Breast epithelium (tissue), 3 donors: ENCODE measurements at regions not wholly inside any gene's neighbourhood (a gene's known extent, or its start where the extent isn't known, plus 50 kb on each side); places are given as distances from the start of the nearest gene placed in this dataset.

Experiments
- POLR2A ChIP-seq: fragments of 450-650 bp; IDR thresholded peaks from one replicate; pipeline ENCODE4 v1.6.1; 2016; ENCODE audit warnings: antibody characterized with exemption, mild to moderate bottlenecking, moderate library complexity
- POLR2AphosphoS5 ChIP-seq, 3 donors: sonication (generic); formaldehyde crosslinking; IDR thresholded peaks; one replicate each; pipeline ENCODE4 v1.6.1; 2017; ENCODE audit warnings: antibody characterized with exemption in 3 of 3
- TF ChIP-seq, protein P1 (sequence below), 3 donors: fragments of 450-650 bp; IDR thresholded peaks; one replicate each; pipeline ENCODE4 v1.5.1; 2016 to 2017; ENCODE audit warnings: antibody characterized with exemption in 3 of 3, mild to moderate bottlenecking in 3 of 3, moderate library complexity in 3 of 3

DNA sequence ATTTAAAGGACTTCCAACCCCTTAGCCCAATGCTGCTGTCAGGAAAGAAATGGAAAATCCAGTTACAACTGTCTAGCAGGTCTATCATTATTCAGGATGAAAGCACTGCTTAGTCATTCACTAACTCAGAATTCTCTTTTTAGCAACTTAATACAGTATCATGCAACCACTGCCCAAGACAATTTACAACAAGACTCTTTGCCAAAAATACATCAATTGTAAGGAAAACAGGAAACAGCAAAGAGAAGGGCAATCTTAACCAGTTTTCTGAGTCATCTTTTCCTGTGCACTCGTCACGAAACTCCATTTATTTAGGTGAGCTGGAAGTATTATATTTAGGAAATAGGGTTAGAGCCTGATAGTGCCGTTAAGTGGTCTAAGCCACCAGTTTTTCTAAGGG is 1197.7 kb upstream of the CITED2 start:
- TF ChIP-seq, protein P1, sequence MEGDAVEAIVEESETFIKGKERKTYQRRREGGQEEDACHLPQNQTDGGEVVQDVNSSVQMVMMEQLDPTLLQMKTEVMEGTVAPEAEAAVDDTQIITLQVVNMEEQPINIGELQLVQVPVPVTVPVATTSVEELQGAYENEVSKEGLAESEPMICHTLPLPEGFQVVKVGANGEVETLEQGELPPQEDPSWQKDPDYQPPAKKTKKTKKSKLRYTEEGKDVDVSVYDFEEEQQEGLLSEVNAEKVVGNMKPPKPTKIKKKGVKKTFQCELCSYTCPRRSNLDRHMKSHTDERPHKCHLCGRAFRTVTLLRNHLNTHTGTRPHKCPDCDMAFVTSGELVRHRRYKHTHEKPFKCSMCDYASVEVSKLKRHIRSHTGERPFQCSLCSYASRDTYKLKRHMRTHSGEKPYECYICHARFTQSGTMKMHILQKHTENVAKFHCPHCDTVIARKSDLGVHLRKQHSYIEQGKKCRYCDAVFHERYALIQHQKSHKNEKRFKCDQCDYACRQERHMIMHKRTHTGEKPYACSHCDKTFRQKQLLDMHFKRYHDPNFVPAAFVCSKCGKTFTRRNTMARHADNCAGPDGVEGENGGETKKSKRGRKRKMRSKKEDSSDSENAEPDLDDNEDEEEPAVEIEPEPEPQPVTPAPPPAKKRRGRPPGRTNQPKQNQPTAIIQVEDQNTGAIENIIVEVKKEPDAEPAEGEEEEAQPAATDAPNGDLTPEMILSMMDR (IDR thresholded peaks at IDR 0.05), result no peak
- TF ChIP-seq POLR2A, result no peak
- no peak for TF ChIP-seq POLR2AphosphoS5 (IDR thresholded peaks at IDR 0.05)
